H9 (cell line): ENCODE measurements at regions not wholly inside any gene's neighbourhood (a gene's known extent, or its start where the extent isn't known, plus 50 kb on each side); places are given as distances from the start of the nearest gene placed in this dataset.
A peak's percentile ranks its signal among the peaks of the same experiment; 100 is the strongest.

Experiments
- DNase-seq: peaks from one replicate; pipeline ENCODE4 v3.0.0-alpha.2; 2017
- H2AFZ ChIP-seq: one replicate; pipeline ENCODE4 v1.6.1; 2013; ENCODE audit warnings: mild to moderate bottlenecking, low read length, control low read depth, moderate library complexity
- H2AK5ac ChIP-seq: 2 replicates; pipeline ENCODE4 v1.6.1; 2013; ENCODE audit warnings: low read length, control low read depth, mixed read lengths; ENCODE audit not compliant: insufficient read length
- H2BK120ac ChIP-seq: one replicate; pipeline ENCODE4 v1.6.1; 2013; ENCODE audit warnings: low read depth, mild to moderate bottlenecking, low read length, control low read depth, inconsistent platforms; ENCODE audit not compliant: poor library complexity, severe bottlenecking
- H2BK12ac ChIP-seq: 2 replicates; pipeline ENCODE4 v1.6.1; 2013; ENCODE audit warnings: low read length, control low read depth, mixed read lengths, low read depth; ENCODE audit not compliant: insufficient read length
- H2BK15ac ChIP-seq: 2 replicates; pipeline ENCODE4 v1.6.1; 2013; ENCODE audit warnings: low read depth, low read length, control low read depth
- H2BK20ac ChIP-seq: one replicate; pipeline ENCODE4 v1.6.1; 2013; ENCODE audit warnings: low read depth, mild to moderate bottlenecking, low read length, control low read depth, inconsistent platforms; ENCODE audit not compliant: poor library complexity, severe bottlenecking
- H2BK5ac ChIP-seq: 2 replicates; pipeline ENCODE4 v1.6.1; 2013; ENCODE audit warnings: low read length, control low read depth, mixed read lengths; ENCODE audit not compliant: insufficient read length
- H3K14ac ChIP-seq: 2 replicates; pipeline ENCODE4 v1.6.1; 2013; ENCODE audit warnings: low read length, control low read depth; ENCODE audit not compliant: insufficient read depth
- H3K18ac ChIP-seq: 2 replicates; pipeline ENCODE4 v1.6.1; 2013; ENCODE audit warnings: low read depth, mild to moderate bottlenecking, mixed read lengths, low read length, control low read depth; ENCODE audit not compliant: insufficient read length
- H3K23ac ChIP-seq: 2 replicates; pipeline ENCODE4 v1.6.1; 2013; ENCODE audit warnings: low read length, control low read depth, mixed read lengths, low read depth; ENCODE audit not compliant: insufficient read length
- H3K23me2 ChIP-seq: 2 replicates; pipeline ENCODE4 v1.6.1; 2013; ENCODE audit warnings: low read depth, mild to moderate bottlenecking, mixed read lengths, low read length, control low read depth; ENCODE audit not compliant: insufficient read length, poor library complexity, severe bottlenecking
- H3K27ac ChIP-seq: 2 replicates; pipeline ENCODE4 v1.5.1; 2013; ENCODE audit warnings: low read length, control low read depth, mixed read lengths, low read depth; ENCODE audit not compliant: insufficient read length
- H3K27me3 ChIP-seq: 2 replicates; pipeline ENCODE4 v1.6.1; 2013; ENCODE audit warnings: low read length, control low read depth, inconsistent platforms; ENCODE audit not compliant: insufficient read depth
- H3K4ac ChIP-seq: 2 replicates; pipeline ENCODE4 v1.6.1; 2013; ENCODE audit warnings: low read depth, mild to moderate bottlenecking, control low read depth, inconsistent platforms, low read length, moderate library complexity
- H3K4me1 ChIP-seq: 2 replicates; pipeline ENCODE4 v1.6.1; 2013; ENCODE audit warnings: low read length, control low read depth, inconsistent platforms; ENCODE audit not compliant: insufficient read depth
- H3K4me2 ChIP-seq: 2 replicates; pipeline ENCODE4 v1.6.1; 2013; ENCODE audit warnings: low read length, control low read depth, mixed read lengths; ENCODE audit not compliant: insufficient read length, insufficient read depth
- H3K56ac ChIP-seq: 2 replicates; pipeline ENCODE4 v1.6.1; 2013; ENCODE audit warnings: low read depth, mild to moderate bottlenecking, mixed read lengths, low read length, control low read depth; ENCODE audit not compliant: insufficient read length
- H3K79me1 ChIP-seq: 2 replicates; pipeline ENCODE4 v1.6.1; 2013; ENCODE audit warnings: low read depth, mild to moderate bottlenecking, moderate library complexity, low read length, control low read depth, inconsistent platforms; ENCODE audit not compliant: insufficient read depth, poor library complexity, severe bottlenecking
- H3K79me2 ChIP-seq: 2 replicates; pipeline ENCODE4 v1.6.1; 2013; ENCODE audit warnings: low read length, control low read depth, inconsistent platforms; ENCODE audit not compliant: insufficient read depth
- H3K9ac ChIP-seq: 2 replicates; pipeline ENCODE4 v1.6.1; 2013; ENCODE audit warnings: low read length, control low read depth, mixed read lengths; ENCODE audit not compliant: insufficient read length; ENCODE audit errors: extremely low read depth
- H3K9me3 ChIP-seq: one replicate; pipeline ENCODE4 v1.6.1; 2013; ENCODE audit warnings: low read depth, low read length, inconsistent platforms; ENCODE audit not compliant: control insufficient read depth
- H3T11ph ChIP-seq: one replicate; pipeline ENCODE4 v1.6.1; 2013; ENCODE audit warnings: mild to moderate bottlenecking, low read length, control low read depth, inconsistent platforms
- H4K20me1 ChIP-seq: one replicate; pipeline ENCODE4 v1.6.1; 2013; ENCODE audit not compliant: control insufficient read depth, insufficient read length, insufficient read depth
- H4K5ac ChIP-seq: 2 replicates; pipeline ENCODE4 v1.6.1; 2013; ENCODE audit warnings: low read depth, mild to moderate bottlenecking, mixed read lengths, low read length, control low read depth; ENCODE audit not compliant: insufficient read length
- H4K8ac ChIP-seq: replicated peaks from 2 replicates; pipeline ENCODE4 v1.6.1; 2013; ENCODE audit warnings: low read length, control low read depth, mixed read lengths, low read depth; ENCODE audit not compliant: insufficient read length
- H4K91ac ChIP-seq: 2 replicates; pipeline ENCODE4 v1.6.1; 2013; ENCODE audit warnings: low read depth, mild to moderate bottlenecking, moderate library complexity, mixed read lengths, low read length, control low read depth; ENCODE audit not compliant: insufficient read length
- H3K27ac Mint-ChIP-seq, 3 experiments: 2 replicates in 2 of 3; 3 replicates in 1 of 3; pipeline ENCODE4 v1.8.0; 2020 to 2021; ENCODE audit warnings: mixed read lengths in 3 of 3, mild to moderate bottlenecking in 1 of 3, moderate library complexity in 1 of 3
- H3K27me3 Mint-ChIP-seq: 2 replicates; pipeline ENCODE4 v1.8.0; 2021; ENCODE audit warnings: low read depth, mild to moderate bottlenecking, moderate library complexity, mixed read lengths
- H3K36me3 Mint-ChIP-seq, 3 experiments: 2 replicates in 2 of 3; 3 replicates in 1 of 3; pipeline ENCODE4 v1.8.0; 2020 to 2021; ENCODE audit warnings: low read depth in 3 of 3, mixed read lengths in 3 of 3; ENCODE audit not compliant: insufficient read depth in 1 of 3
- H3K4me1 Mint-ChIP-seq, 2 experiments: 2 replicates each; pipeline ENCODE4 v1.8.0; 2020; ENCODE audit warnings: mixed read lengths in 2 of 2
- H3K4me3 Mint-ChIP-seq, 2 experiments: 2 replicates in 1 of 2; 3 replicates in 1 of 2; pipeline ENCODE4 v1.8.0; 2020 to 2021; ENCODE audit warnings: mild to moderate bottlenecking in 2 of 2, mixed read lengths in 2 of 2, moderate library complexity in 1 of 2
- H3K9me3 Mint-ChIP-seq, 2 experiments: 2 replicates in 1 of 2; 3 replicates in 1 of 2; pipeline ENCODE4 v1.8.0; 2020; ENCODE audit warnings: mild to moderate bottlenecking in 2 of 2, mixed read lengths in 2 of 2, moderate library complexity in 1 of 2
- WGBS: extraction: QIAGEN DNeasy Blood & Tissue Kit; methylation state at CpG from one replicate; pipeline ENCODE4 v1.1.7; 2013; ENCODE audit warnings: missing lambda C conversion rate, low lambda C conversion rate, mixed read lengths; ENCODE audit not compliant: insufficient read length; ENCODE audit errors: extremely low coverage; 5-methylcytosine and 5-hydroxymethylcytosine counted together
- TF ChIP-seq, protein P1 (sequence below): fragments of 200-600 bp; sonication (generic); conservative IDR thresholded peaks from 3 replicates; pipeline ENCODE4 v1.8.0; 2021; ENCODE audit warnings: antibody characterized with exemption, mild to moderate bottlenecking

DNA sequence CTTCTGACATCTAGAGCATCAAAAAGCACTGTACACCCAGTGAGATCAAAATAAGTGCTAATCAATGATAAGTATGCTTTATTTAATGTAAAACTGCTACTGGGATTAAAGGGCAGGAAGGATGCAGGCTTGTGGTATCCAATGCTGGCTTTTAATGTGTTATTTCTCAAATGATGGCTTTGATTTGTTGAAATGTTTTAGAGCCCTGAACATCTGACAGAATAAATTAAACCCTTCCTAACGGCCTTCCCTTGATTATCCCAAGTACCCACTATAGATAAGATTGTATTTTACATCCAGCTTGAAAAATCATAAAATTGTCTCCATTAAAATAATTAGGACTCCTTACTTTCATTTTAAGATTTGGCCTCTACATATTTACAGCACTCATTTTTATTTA lies 382.9 kb downstream of the HNRNPD start:
- no peak overlapping the region for H3T11ph ChIP-seq
- no peak overlapping the region for H3K18ac ChIP-seq
- H4K8ac ChIP-seq: no peak overlapping the region
- H4K91ac ChIP-seq: no peak overlapping the region
- H3K27me3 ChIP-seq: no peaks in the 10 kb centered on the region
- H3K27me3 Mint-ChIP-seq: no peaks in the 10 kb centered on the region
- H2BK15ac ChIP-seq: no peak overlapping the region
- H3K9me3 ChIP-seq: no peaks in the 10 kb centered on the region
- 0 out of 7 replicates have a peak overlapping the region, but pooled peaks of 2 of the 3 experiments have one; percentile 28 to 52 for H3K27ac Mint-ChIP-seq
- H3K4me3 Mint-ChIP-seq: no peak overlapping the region; a peak in 1 of 5 replicates
- no peak overlapping the region for H2AFZ ChIP-seq
- no peak overlapping the region for H3K14ac ChIP-seq
- H2BK5ac ChIP-seq: no peak overlapping the region
- H3K56ac ChIP-seq: no peak overlapping the region
- peaks cover 25 to 29% of the 10 kb centered on the region in 2 experiments for H3K4me1 Mint-ChIP-seq
- no peaks in the 10 kb centered on the region for H3K23me2 ChIP-seq
- peaks cover 2% of the 10 kb centered on the region; the same call in 1 of the 2 replicates for H3K4me1 ChIP-seq
- WGBS: no CpG with 5 or more reads among the region's 1 CpG
- H3K9me3 Mint-ChIP-seq: peaks cover 0 to 4% of the 10 kb centered on the region in 2 experiments; a peak in 2 of 5 replicates
- H2BK20ac ChIP-seq: no peak overlapping the region
- H4K20me1 ChIP-seq: no peaks in the 10 kb centered on the region
- H3K79me1 ChIP-seq: no peaks in the 10 kb centered on the region
- no peak for DNase-seq
- H4K5ac ChIP-seq: no peak overlapping the region
- TF ChIP-seq, protein P1, sequence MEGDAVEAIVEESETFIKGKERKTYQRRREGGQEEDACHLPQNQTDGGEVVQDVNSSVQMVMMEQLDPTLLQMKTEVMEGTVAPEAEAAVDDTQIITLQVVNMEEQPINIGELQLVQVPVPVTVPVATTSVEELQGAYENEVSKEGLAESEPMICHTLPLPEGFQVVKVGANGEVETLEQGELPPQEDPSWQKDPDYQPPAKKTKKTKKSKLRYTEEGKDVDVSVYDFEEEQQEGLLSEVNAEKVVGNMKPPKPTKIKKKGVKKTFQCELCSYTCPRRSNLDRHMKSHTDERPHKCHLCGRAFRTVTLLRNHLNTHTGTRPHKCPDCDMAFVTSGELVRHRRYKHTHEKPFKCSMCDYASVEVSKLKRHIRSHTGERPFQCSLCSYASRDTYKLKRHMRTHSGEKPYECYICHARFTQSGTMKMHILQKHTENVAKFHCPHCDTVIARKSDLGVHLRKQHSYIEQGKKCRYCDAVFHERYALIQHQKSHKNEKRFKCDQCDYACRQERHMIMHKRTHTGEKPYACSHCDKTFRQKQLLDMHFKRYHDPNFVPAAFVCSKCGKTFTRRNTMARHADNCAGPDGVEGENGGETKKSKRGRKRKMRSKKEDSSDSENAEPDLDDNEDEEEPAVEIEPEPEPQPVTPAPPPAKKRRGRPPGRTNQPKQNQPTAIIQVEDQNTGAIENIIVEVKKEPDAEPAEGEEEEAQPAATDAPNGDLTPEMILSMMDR: no peak
- no peak overlapping the region for H3K9ac ChIP-seq
- no peak overlapping the region for H3K27ac ChIP-seq
- no peak overlapping the region for H2BK120ac ChIP-seq
- no peak overlapping the region for H3K4me2 ChIP-seq
- H2BK12ac ChIP-seq: no peak overlapping the region
- no peak overlapping the region for H3K4ac ChIP-seq
- H3K36me3 Mint-ChIP-seq: no peaks in the 10 kb centered on the region
- H3K23ac ChIP-seq: no peak overlapping the region
- H2AK5ac ChIP-seq: no peak overlapping the region
- no peaks in the 10 kb centered on the region for H3K79me2 ChIP-seq
